A549 (cell line): ENCODE measurements at regions not wholly inside any gene's neighbourhood (a gene's known extent, or its start where the extent isn't known, plus 50 kb on each side); places are given as distances from the start of the nearest gene placed in this dataset.

Experiments
- CBX2 ChIP-seq: fragments of 200-600 bp; sonication (generic); IDR thresholded peaks from 2 replicates; pipeline ENCODE4 v1.6.1; 2016; ENCODE audit warnings: low read depth, mild to moderate bottlenecking, borderline replicate concordance
- CBX8 ChIP-seq: fragments of 200-600 bp; sonication (generic); IDR thresholded peaks from 2 replicates; pipeline ENCODE4 v1.6.1; 2016
- CEBPB ChIP-seq, 2 experiments: fragments of >200 bp in 1 of 2; sonication (Bioruptor Twin) in 1 of 2; formaldehyde crosslinking in 1 of 2; IDR thresholded peaks; 2 replicates each; pipeline ENCODE4 v1.6.1; 2012 to 2016
- EHF ChIP-seq: fragments of 250-450 bp; sonication (Bioruptor Pico); IDR thresholded peaks from 2 replicates; pipeline ENCODE4 v1.5.0; 2020; ENCODE audit warnings: mild to moderate bottlenecking
- ESRRA ChIP-seq: fragments of 150-350 bp; IDR thresholded peaks from 2 replicates; pipeline ENCODE4 v1.6.1; 2014; ENCODE audit warnings: mild to moderate bottlenecking, low read length, borderline replicate concordance
- FOSB ChIP-seq: fragments of 250-450 bp; sonication (Bioruptor Pico); IDR thresholded peaks from 2 replicates; pipeline ENCODE4 v1.5.0; 2020; ENCODE audit warnings: mild to moderate bottlenecking, moderate library complexity
- FOXS1 ChIP-seq: fragments of 250-450 bp; sonication (Bioruptor Pico); IDR thresholded peaks from 2 replicates; pipeline ENCODE4 v1.5.0; 2020; ENCODE audit warnings: mild to moderate bottlenecking, moderate library complexity
- GATA3 ChIP-seq: IDR thresholded peaks from 2 replicates; pipeline ENCODE4 v1.6.1; 2012; ENCODE audit warnings: borderline replicate concordance
- HDAC2 ChIP-seq: fragments of 200-600 bp; sonication (generic); IDR thresholded peaks from 2 replicates; pipeline ENCODE4 v1.6.1; 2016
- HEYL ChIP-seq: fragments of 250-450 bp; sonication (Bioruptor Pico); IDR thresholded peaks from 2 replicates; pipeline ENCODE4 v1.8.0; 2021; ENCODE audit warnings: mild to moderate bottlenecking, moderate library complexity
- HOXA7 ChIP-seq: fragments of 250-450 bp; sonication (Bioruptor Pico); IDR thresholded peaks from 2 replicates; pipeline ENCODE4 v1.5.0; 2020; ENCODE audit warnings: mild to moderate bottlenecking, moderate library complexity
- HOXB13 ChIP-seq: fragments of 250-450 bp; sonication (Bioruptor Pico); IDR thresholded peaks from 2 replicates; pipeline ENCODE4 v1.5.0; 2020; ENCODE audit warnings: low read depth, mild to moderate bottlenecking, moderate library complexity
- JUNB ChIP-seq: fragments of >200 bp; sonication (Bioruptor Twin); formaldehyde crosslinking; IDR thresholded peaks from 2 replicates; pipeline ENCODE4 v1.6.1; 2016
- KDM1A ChIP-seq: fragments of 200-600 bp; sonication (generic); IDR thresholded peaks from 2 replicates; pipeline ENCODE4 v1.6.1; 2016; ENCODE audit warnings: low read depth, mild to moderate bottlenecking
- KDM5A ChIP-seq: fragments of 200-600 bp; sonication (generic); IDR thresholded peaks from 2 replicates; pipeline ENCODE4 v1.6.1; 2016; ENCODE audit warnings: antibody characterized with exemption, mild to moderate bottlenecking
- MAFK ChIP-seq: fragments of 450-650 bp; IDR thresholded peaks from 2 replicates; pipeline ENCODE4 v1.6.1; 2014; ENCODE audit not compliant: partially characterized antibody
- MAZ ChIP-seq: fragments of 150-350 bp; IDR thresholded peaks from 2 replicates; pipeline ENCODE4 v1.6.1; 2014; ENCODE audit warnings: antibody characterized with exemption, low read depth, low read length, borderline replicate concordance
- NFE2L2 ChIP-seq: fragments of 150-350 bp; conservative IDR thresholded peaks from 2 replicates; pipeline ENCODE4 v1.6.1; 2014; ENCODE audit warnings: low read length
- NPAS2 ChIP-seq: fragments of 250-450 bp; sonication (Bioruptor Pico); IDR thresholded peaks from 2 replicates; pipeline ENCODE4 v1.8.0; 2022; ENCODE audit warnings: mild to moderate bottlenecking, moderate library complexity, borderline replicate concordance
- NR3C1 ChIP-seq: fragments of >200 bp; sonication (Bioruptor Twin); formaldehyde crosslinking; IDR thresholded peaks from 3 replicates; pipeline ENCODE4 v1.6.1; 2017
- PHF8 ChIP-seq: fragments of 200-600 bp; sonication (generic); IDR thresholded peaks from 2 replicates; pipeline ENCODE4 v1.6.1; 2016; ENCODE audit warnings: low read depth, mild to moderate bottlenecking, antibody characterized with exemption, moderate library complexity, borderline replicate concordance
- POLR2A ChIP-seq: IDR thresholded peaks from 2 replicates; pipeline ENCODE4 v1.6.1; 2012; ENCODE audit warnings: mild to moderate bottlenecking, low read length
- POLR2AphosphoS2 ChIP-seq: conservative IDR thresholded peaks from 2 replicates; pipeline ENCODE4 v1.6.1; 2012; ENCODE audit warnings: low read length, improper control_type of control experiment, inconsistent platforms
- RARB ChIP-seq: fragments of 250-450 bp; sonication (Bioruptor Pico); IDR thresholded peaks from 2 replicates; pipeline ENCODE4 v1.8.0; 2021; ENCODE audit warnings: mild to moderate bottlenecking, moderate library complexity
- RFX5 ChIP-seq: fragments of 450-650 bp; IDR thresholded peaks from 2 replicates; pipeline ENCODE4 v1.7.1; 2014; ENCODE audit warnings: antibody characterized with exemption, mild to moderate bottlenecking, moderate library complexity
- RNF2 ChIP-seq: fragments of 200-600 bp; sonication (generic); IDR thresholded peaks from 2 replicates; pipeline ENCODE4 v1.6.1; 2016; ENCODE audit warnings: low read depth, mild to moderate bottlenecking, antibody characterized with exemption, moderate library complexity, borderline replicate concordance
- SMC3 ChIP-seq: fragments of >200 bp; sonication (Bioruptor Twin); formaldehyde crosslinking; IDR thresholded peaks from 3 replicates; pipeline ENCODE4 v1.6.1; 2018; ENCODE audit warnings: inconsistent platforms
- SREBF2 ChIP-seq: fragments of 450-650 bp; IDR thresholded peaks from 2 replicates; pipeline ENCODE4 v1.6.1; 2014; ENCODE audit warnings: mild to moderate bottlenecking, moderate library complexity
- TP53 ChIP-seq: fragments of 250-450 bp; sonication (Bioruptor Pico); IDR thresholded peaks from 2 replicates; pipeline ENCODE4 v1.5.0; 2021; ENCODE audit warnings: mild to moderate bottlenecking, moderate library complexity
- ZFP36 ChIP-seq: fragments of 450-650 bp; IDR thresholded peaks from 2 replicates; pipeline ENCODE4 v1.6.1; 2014; ENCODE audit warnings: borderline replicate concordance; ENCODE audit not compliant: partially characterized antibody
- ZNF302 ChIP-seq: fragments of 250-450 bp; sonication (Bioruptor Pico); IDR thresholded peaks from 2 replicates; pipeline ENCODE4 v1.9.0; 2021; ENCODE audit warnings: inconsistent platforms, mild to moderate bottlenecking, moderate library complexity
- ZSCAN20 ChIP-seq: fragments of 250-450 bp; sonication (Bioruptor Pico); IDR thresholded peaks from 2 replicates; pipeline ENCODE4 v1.8.0; 2022; ENCODE audit warnings: mild to moderate bottlenecking, moderate library complexity
- TF ChIP-seq, protein P1 (sequence below): fragments of >200 bp; sonication (Bioruptor Twin); formaldehyde crosslinking; IDR thresholded peaks from 3 replicates; pipeline ENCODE4 v1.6.1; 2016
- TF ChIP-seq, protein P2 (sequence below): fragments of 250-450 bp; sonication (Bioruptor Pico); IDR thresholded peaks from 2 replicates; pipeline ENCODE4 v1.5.0; 2021; ENCODE audit warnings: mild to moderate bottlenecking, moderate library complexity, borderline replicate concordance
- TF ChIP-seq, protein P3 (sequence below): fragments of 250-450 bp; sonication (Bioruptor Pico); IDR thresholded peaks from 2 replicates; pipeline ENCODE4 v1.5.0; 2020; ENCODE audit warnings: low read depth, mild to moderate bottlenecking, moderate library complexity
- TF ChIP-seq, protein P4 (sequence below): fragments of >200 bp; sonication (Bioruptor Twin); formaldehyde crosslinking; IDR thresholded peaks from 3 replicates; pipeline ENCODE4 v1.5.1; 2016
- TF ChIP-seq, protein P5 (sequence below): IDR thresholded peaks from 2 replicates; pipeline ENCODE4 v1.6.1; 2012
- TF ChIP-seq, protein P6 (sequence below): fragments of >200 bp; sonication (Bioruptor Twin); formaldehyde crosslinking; IDR thresholded peaks from 2 replicates; pipeline ENCODE4 v1.6.1; 2016

DNA sequence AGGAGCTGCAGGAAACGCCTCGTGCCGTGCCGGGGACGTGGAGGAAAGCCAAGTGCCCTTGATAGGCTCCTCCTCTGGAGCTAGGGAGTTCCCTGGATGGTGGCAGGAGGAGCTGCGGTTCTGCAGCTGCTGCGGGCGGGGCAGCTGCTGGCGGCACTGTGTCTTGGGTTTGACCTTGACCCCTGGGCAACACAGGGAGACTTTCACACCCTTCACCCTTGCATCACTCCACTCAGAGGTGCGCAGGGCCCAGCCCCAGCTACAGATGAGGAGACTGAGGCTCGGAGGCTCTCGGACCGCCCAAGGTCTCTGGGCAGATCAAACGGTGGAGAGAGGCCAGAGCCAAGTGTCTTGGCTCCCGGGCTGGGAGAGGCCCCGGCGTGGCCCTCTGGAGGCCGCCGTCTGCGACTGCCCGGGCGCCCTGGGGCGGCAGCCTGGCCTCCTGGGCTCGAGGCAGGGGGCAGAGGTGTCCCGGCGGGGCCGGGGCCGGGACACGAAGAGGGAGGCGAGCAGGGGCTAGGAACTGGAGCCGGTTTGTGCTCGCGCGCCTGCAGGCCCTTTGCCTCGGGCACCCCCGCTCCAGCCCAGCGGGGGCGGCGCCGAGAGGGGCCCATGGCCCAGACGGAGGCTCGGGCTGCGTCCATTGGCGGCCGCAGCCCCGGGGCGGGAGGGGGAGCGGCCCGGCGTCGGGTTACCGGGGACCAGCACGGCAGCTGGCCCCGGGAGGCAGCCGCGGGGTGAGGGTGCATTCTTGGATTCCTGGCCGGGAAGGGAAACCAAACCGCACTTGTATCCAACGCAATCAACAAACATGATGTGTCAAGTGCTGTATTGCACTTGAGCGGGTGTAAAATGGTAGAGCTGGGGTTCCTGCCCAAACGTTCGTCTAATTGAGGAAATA is 129.6 kb upstream of the SLC1A4 start (continued):
- TF ChIP-seq, protein P1, sequence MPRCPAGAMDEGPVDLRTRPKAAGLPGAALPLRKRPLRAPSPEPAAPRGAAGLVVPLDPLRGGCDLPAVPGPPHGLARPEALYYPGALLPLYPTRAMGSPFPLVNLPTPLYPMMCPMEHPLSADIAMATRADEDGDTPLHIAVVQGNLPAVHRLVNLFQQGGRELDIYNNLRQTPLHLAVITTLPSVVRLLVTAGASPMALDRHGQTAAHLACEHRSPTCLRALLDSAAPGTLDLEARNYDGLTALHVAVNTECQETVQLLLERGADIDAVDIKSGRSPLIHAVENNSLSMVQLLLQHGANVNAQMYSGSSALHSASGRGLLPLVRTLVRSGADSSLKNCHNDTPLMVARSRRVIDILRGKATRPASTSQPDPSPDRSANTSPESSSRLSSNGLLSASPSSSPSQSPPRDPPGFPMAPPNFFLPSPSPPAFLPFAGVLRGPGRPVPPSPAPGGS = peak; percentile 39; the same call in 1 of the 3 replicates
- TF ChIP-seq, protein P2, sequence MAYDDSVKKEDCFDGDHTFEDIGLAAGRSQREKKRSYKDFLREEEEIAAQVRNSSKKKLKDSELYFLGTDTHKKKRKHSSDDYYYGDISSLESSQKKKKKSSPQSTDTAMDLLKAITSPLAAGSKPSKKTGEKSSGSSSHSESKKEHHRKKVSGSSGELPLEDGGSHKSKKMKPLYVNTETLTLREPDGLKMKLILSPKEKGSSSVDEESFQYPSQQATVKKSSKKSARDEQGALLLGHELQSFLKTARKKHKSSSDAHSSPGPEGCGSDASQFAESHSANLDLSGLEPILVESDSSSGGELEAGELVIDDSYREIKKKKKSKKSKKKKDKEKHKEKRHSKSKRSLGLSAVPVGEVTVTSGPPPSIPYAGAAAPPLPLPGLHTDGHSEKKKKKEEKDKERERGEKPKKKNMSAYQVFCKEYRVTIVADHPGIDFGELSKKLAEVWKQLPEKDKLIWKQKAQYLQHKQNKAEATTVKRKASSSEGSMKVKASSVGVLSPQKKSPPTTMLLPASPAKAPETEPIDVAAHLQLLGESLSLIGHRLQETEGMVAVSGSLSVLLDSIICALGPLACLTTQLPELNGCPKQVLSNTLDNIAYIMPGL (CRISPR knock-in tag) = no peak
- TF ChIP-seq NFE2L2 (no peak), POLR2A (peak; percentile 59), KDM1A (no peak), CBX2 (no peak), TP53 (peak; percentile 43; the same call in 1 of the 2 replicates), MAFK (no peak), ESRRA (peak; percentile 93; the same call in 1 of the 2 replicates), JUNB (no peak), MAZ (no peak), HDAC2 (no peak), NR3C1 (no peak), GATA3 (0 out of 2 replicates have a peak, but pooled peaks have one; percentile 22), ZNF302 (CRISPR knock-in tag) (no peak), PHF8 (no peak), HEYL (no peak), HOXB13 (0 out of 2 replicates have a peak, but pooled peaks have one; percentile 16), NPAS2 (CRISPR knock-in tag) (no peak), ZSCAN20 (no peak), HOXA7 (CRISPR knock-in tag) (no peak), SREBF2 (no peak), RARB (no peak), FOSB (CRISPR knock-in tag) (no peak), FOXS1 (CRISPR knock-in tag) (no peak), SMC3 (no peak; the same call in 2 of the 3 replicates), KDM5A (no peak), CEBPB (IDR thresholded peaks at IDR 0.05) (no peak), RNF2 (no peak), EHF (CRISPR knock-in tag) (no peak), POLR2AphosphoS2 (no peak), ZFP36 (no peak), CBX8 (no peak), RFX5 (0 out of 2 replicates have a peak, but pooled peaks have one; percentile 19)
- TF ChIP-seq, protein P3, sequence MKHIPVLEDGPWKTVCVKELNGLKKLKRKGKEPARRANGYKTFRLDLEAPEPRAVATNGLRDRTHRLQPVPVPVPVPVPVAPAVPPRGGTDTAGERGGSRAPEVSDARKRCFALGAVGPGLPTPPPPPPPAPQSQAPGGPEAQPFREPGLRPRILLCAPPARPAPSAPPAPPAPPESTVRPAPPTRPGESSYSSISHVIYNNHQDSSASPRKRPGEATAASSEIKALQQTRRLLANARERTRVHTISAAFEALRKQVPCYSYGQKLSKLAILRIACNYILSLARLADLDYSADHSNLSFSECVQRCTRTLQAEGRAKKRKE (CRISPR knock-in tag) = 0 out of 2 replicates have a peak, but pooled peaks have one; percentile 15
- TF ChIP-seq, protein P4, sequence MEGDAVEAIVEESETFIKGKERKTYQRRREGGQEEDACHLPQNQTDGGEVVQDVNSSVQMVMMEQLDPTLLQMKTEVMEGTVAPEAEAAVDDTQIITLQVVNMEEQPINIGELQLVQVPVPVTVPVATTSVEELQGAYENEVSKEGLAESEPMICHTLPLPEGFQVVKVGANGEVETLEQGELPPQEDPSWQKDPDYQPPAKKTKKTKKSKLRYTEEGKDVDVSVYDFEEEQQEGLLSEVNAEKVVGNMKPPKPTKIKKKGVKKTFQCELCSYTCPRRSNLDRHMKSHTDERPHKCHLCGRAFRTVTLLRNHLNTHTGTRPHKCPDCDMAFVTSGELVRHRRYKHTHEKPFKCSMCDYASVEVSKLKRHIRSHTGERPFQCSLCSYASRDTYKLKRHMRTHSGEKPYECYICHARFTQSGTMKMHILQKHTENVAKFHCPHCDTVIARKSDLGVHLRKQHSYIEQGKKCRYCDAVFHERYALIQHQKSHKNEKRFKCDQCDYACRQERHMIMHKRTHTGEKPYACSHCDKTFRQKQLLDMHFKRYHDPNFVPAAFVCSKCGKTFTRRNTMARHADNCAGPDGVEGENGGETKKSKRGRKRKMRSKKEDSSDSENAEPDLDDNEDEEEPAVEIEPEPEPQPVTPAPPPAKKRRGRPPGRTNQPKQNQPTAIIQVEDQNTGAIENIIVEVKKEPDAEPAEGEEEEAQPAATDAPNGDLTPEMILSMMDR = peak; percentile 28; the same call in 2 of the 3 replicates
- TF ChIP-seq, protein P5, sequence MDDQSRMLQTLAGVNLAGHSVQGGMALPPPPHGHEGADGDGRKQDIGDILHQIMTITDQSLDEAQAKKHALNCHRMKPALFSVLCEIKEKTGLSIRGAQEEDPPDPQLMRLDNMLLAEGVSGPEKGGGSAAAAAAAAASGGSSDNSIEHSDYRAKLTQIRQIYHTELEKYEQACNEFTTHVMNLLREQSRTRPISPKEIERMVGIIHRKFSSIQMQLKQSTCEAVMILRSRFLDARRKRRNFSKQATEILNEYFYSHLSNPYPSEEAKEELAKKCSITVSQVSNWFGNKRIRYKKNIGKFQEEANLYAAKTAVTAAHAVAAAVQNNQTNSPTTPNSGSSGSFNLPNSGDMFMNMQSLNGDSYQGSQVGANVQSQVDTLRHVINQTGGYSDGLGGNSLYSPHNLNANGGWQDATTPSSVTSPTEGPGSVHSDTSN = 0 out of 2 replicates have a peak, but pooled peaks have one; percentile 41
- TF ChIP-seq, protein P6, sequence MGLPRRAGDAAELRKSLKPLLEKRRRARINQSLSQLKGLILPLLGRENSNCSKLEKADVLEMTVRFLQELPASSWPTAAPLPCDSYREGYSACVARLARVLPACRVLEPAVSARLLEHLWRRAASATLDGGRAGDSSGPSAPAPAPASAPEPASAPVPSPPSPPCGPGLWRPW = no peak
